WTC11 (cell line): ENCODE measurements at regions not wholly inside any gene's neighbourhood (a gene's known extent, or its start where the extent isn't known, plus 50 kb on each side); places are given as distances from the start of the nearest gene placed in this dataset.

ENCODE experiments used
- ATAC-seq: fragments of 200-7000 bp; cut with Tn5 transposase; 2 replicates; pipeline ENCODE4 v1.10.0; 2021; ENCODE audit warnings: mild to moderate bottlenecking, moderate library complexity
- CTCF ChIA-PET: fragments of 300-600 bp; sonication (Branson Sonifier 250); formaldehyde crosslinking; loops from one replicate; lab custom pipeline; 2021; ENCODE audit warnings: antibody characterized with exemption; lab: Charles Lee
- POLR2A ChIA-PET: fragments of 350-600 bp; sonication (Branson Sonifier 250); formaldehyde crosslinking; loops from one replicate; lab custom pipeline; 2021; ENCODE audit warnings: antibody characterized with exemption; lab: Charles Lee
- DNase-seq: peaks from one replicate; pipeline ENCODE4 v3.0.0; 2021; ENCODE audit warnings: low spot score
- H3K27ac Mint-ChIP-seq: 2 replicates; pipeline ENCODE4 v1.8.0; 2021; ENCODE audit warnings: mixed read lengths
- H3K27me3 Mint-ChIP-seq: 2 replicates; pipeline ENCODE4 v1.8.0; 2021; ENCODE audit warnings: low read depth, mild to moderate bottlenecking, moderate library complexity, mixed read lengths
- H3K36me3 Mint-ChIP-seq: 2 replicates; pipeline ENCODE4 v1.8.0; 2021; ENCODE audit warnings: mixed read lengths
- H3K4me1 Mint-ChIP-seq: 2 replicates; pipeline ENCODE4 v1.8.0; 2022; ENCODE audit warnings: mixed read lengths
- H3K4me3 Mint-ChIP-seq: 2 replicates; pipeline ENCODE4 v1.8.0; 2021; ENCODE audit warnings: mild to moderate bottlenecking, moderate library complexity, mixed read lengths
- H3K9me3 Mint-ChIP-seq: 2 replicates; pipeline ENCODE4 v1.8.0; 2021; ENCODE audit warnings: mixed read lengths
- AFF4 ChIP-seq: sonication (generic); formaldehyde crosslinking; IDR thresholded peaks from 2 replicates; pipeline ENCODE4 v1.8.1; 2023; ENCODE audit warnings: mild to moderate bottlenecking, missing genetic modification reagents, borderline replicate concordance
- ATF1 ChIP-seq: sonication (generic); formaldehyde crosslinking; IDR thresholded peaks from 2 replicates; pipeline ENCODE4 v1.8.1; 2023; ENCODE audit warnings: mild to moderate bottlenecking, moderate library complexity, missing genetic modification reagents
- CBFB ChIP-seq: sonication (generic); formaldehyde crosslinking; IDR thresholded peaks from 2 replicates; pipeline ENCODE4 v1.8.1; 2022; ENCODE audit warnings: mild to moderate bottlenecking, low read depth, missing genetic modification reagents
- ESRRA ChIP-seq: sonication (generic); formaldehyde crosslinking; IDR thresholded peaks from 2 replicates; pipeline ENCODE4 v1.8.1; 2022; ENCODE audit warnings: mild to moderate bottlenecking, missing genetic modification reagents, borderline replicate concordance
- GABPB1 ChIP-seq: sonication (generic); formaldehyde crosslinking; IDR thresholded peaks from 2 replicates; pipeline ENCODE4 v1.8.1; 2023; ENCODE audit warnings: mild to moderate bottlenecking, missing genetic modification reagents
- GRHL2 ChIP-seq: fragments of 250-450 bp; sonication (Bioruptor Pico); IDR thresholded peaks from 2 replicates; pipeline ENCODE4 v1.8.0; 2022; ENCODE audit warnings: mild to moderate bottlenecking, moderate library complexity; ENCODE audit not compliant: insufficient replicate concordance, severe bottlenecking
- GTF2I ChIP-seq: fragments of 250-450 bp; sonication (Bioruptor Pico); conservative IDR thresholded peaks from 2 replicates; pipeline ENCODE4 v1.4.0; 2021; ENCODE audit warnings: mild to moderate bottlenecking
- IRF2 ChIP-seq: sonication (generic); formaldehyde crosslinking; IDR thresholded peaks from 2 replicates; pipeline ENCODE4 v1.8.0; 2022; ENCODE audit warnings: low read depth, missing genetic modification reagents, borderline replicate concordance
- JAZF1 ChIP-seq: fragments of 250-450 bp; sonication (Bioruptor Pico); IDR thresholded peaks from 2 replicates; pipeline ENCODE4 v1.9.0; 2021; ENCODE audit warnings: moderate library complexity, mild to moderate bottlenecking, inconsistent platforms
- MLX ChIP-seq: sonication (generic); formaldehyde crosslinking; IDR thresholded peaks from 2 replicates; pipeline ENCODE4 v1.8.1; 2023; ENCODE audit warnings: mild to moderate bottlenecking, missing genetic modification reagents, moderate library complexity
- MXD4 ChIP-seq: fragments of 250-450 bp; sonication (Bioruptor Pico); IDR thresholded peaks from 2 replicates; pipeline ENCODE4 v1.8.0; 2021; ENCODE audit warnings: mild to moderate bottlenecking, moderate library complexity, borderline replicate concordance
- MYBL2 ChIP-seq: sonication (generic); formaldehyde crosslinking; IDR thresholded peaks from 2 replicates; pipeline ENCODE4 v1.8.1; 2023; ENCODE audit warnings: mild to moderate bottlenecking, moderate library complexity, missing genetic modification reagents
- NFE2L1 ChIP-seq: sonication (generic); formaldehyde crosslinking; IDR thresholded peaks from 2 replicates; pipeline ENCODE4 v1.8.1; 2023; ENCODE audit warnings: missing genetic modification reagents
- NFYB ChIP-seq: sonication (generic); formaldehyde crosslinking; conservative IDR thresholded peaks from 2 replicates; pipeline ENCODE4 v1.8.0; 2022; ENCODE audit warnings: low read depth, missing genetic modification reagents
- NR2C2 ChIP-seq: sonication (generic); formaldehyde crosslinking; IDR thresholded peaks from 2 replicates; pipeline ENCODE4 v1.8.0; 2022; ENCODE audit warnings: mild to moderate bottlenecking, missing genetic modification reagents
- OVOL2 ChIP-seq: fragments of 250-450 bp; sonication (Bioruptor Pico); IDR thresholded peaks from 2 replicates; pipeline ENCODE4 v1.9.0; 2021; ENCODE audit warnings: mild to moderate bottlenecking, borderline replicate concordance
- RELA ChIP-seq: sonication (generic); formaldehyde crosslinking; IDR thresholded peaks from 2 replicates; pipeline ENCODE4 v1.8.1; 2022; ENCODE audit warnings: missing genetic modification reagents, mild to moderate bottlenecking, borderline replicate concordance
- RORB ChIP-seq: fragments of 250-450 bp; sonication (Bioruptor Pico); IDR thresholded peaks from 2 replicates; pipeline ENCODE4 v1.9.0; 2021; ENCODE audit warnings: mild to moderate bottlenecking
- SMAD3 ChIP-seq: sonication (generic); formaldehyde crosslinking; IDR thresholded peaks from 2 replicates; pipeline ENCODE4 v1.8.0; 2022; ENCODE audit warnings: missing genetic modification reagents, mild to moderate bottlenecking, borderline replicate concordance
- SOX15 ChIP-seq: fragments of 250-450 bp; sonication (Bioruptor Pico); IDR thresholded peaks from 2 replicates; pipeline ENCODE4 v1.9.0; 2021; ENCODE audit warnings: mild to moderate bottlenecking
- TP53 ChIP-seq: sonication (generic); formaldehyde crosslinking; IDR thresholded peaks from 2 replicates; pipeline ENCODE4 v1.8.1; 2023; ENCODE audit warnings: mild to moderate bottlenecking, missing genetic modification reagents
- USF1 ChIP-seq: sonication (generic); formaldehyde crosslinking; IDR thresholded peaks from 2 replicates; pipeline ENCODE4 v1.8.0; 2022; ENCODE audit warnings: mild to moderate bottlenecking, missing genetic modification reagents
- ZNF121 ChIP-seq: sonication (generic); formaldehyde crosslinking; IDR thresholded peaks from 2 replicates; pipeline ENCODE4 v1.8.0; 2023; ENCODE audit warnings: missing genetic modification reagents
- ZNF232 ChIP-seq: sonication (generic); formaldehyde crosslinking; IDR thresholded peaks from 2 replicates; pipeline ENCODE4 v1.8.0; 2022; ENCODE audit warnings: mild to moderate bottlenecking, missing genetic modification reagents
- ZNF263 ChIP-seq: sonication (generic); formaldehyde crosslinking; IDR thresholded peaks from 2 replicates; pipeline ENCODE4 v1.8.1; 2022; ENCODE audit warnings: low read depth, mild to moderate bottlenecking, moderate library complexity, missing genetic modification reagents
- ZNF317 ChIP-seq: sonication (generic); formaldehyde crosslinking; IDR thresholded peaks from 2 replicates; pipeline ENCODE4 v1.8.1; 2023; ENCODE audit warnings: low read depth, mild to moderate bottlenecking, moderate library complexity, missing genetic modification reagents, borderline replicate concordance
- ZNF396 ChIP-seq: fragments of 250-450 bp; sonication (Bioruptor Pico); IDR thresholded peaks from 2 replicates; pipeline ENCODE4 v1.8.0; 2021; ENCODE audit warnings: mild to moderate bottlenecking, moderate library complexity, borderline replicate concordance
- TF ChIP-seq, protein P1 (sequence below): sonication (generic); formaldehyde crosslinking; IDR thresholded peaks from 2 replicates; pipeline ENCODE4 v1.8.0; 2023; ENCODE audit warnings: mild to moderate bottlenecking, missing genetic modification reagents

DNA sequence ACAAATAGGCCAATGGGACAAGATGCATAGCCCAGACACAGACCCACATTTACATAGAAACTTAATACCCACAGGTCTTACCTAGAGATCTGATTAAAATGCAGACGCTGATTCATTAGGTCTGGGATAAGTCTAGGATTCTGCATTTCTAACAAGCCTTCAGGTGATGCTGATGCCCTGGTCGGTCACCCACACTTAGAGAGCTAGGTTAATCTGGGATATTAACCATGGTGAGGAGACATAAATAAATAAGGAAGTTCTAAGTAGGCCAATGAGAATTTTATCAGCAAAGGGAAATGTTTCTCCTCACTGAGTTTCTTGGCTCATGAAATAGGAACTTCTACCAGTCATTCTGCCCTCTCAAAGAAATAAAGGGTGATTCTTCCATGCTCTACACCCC is 120.1 kb downstream of the BMP4 start:
- ATAC-seq = no peak
- CTCF ChIA-PET = no interaction called here
- Mint-ChIP-seq H3K27me3 (no peaks in the 10 kb centered on the region), H3K4me3 (no peak overlapping the region), H3K36me3 (peaks cover 12% of the 10 kb centered on the region), H3K9me3 (peaks cover 38% of the 10 kb centered on the region), H3K4me1 (no peaks in the 10 kb centered on the region), H3K27ac (no peak overlapping the region)
- POLR2A ChIA-PET = no interaction called here
- DNase-seq = no peak
- TF ChIP-seq SMAD3 (CRISPR knock-in tag) (no peak), MXD4 (CRISPR knock-in tag) (no peak), RELA (CRISPR knock-in tag) (no peak), ZNF121 (CRISPR knock-in tag) (no peak), TP53 (CRISPR knock-in tag) (no peak), MYBL2 (CRISPR knock-in tag) (no peak), ZNF232 (CRISPR knock-in tag) (no peak), CBFB (CRISPR knock-in tag) (no peak), GTF2I (CRISPR knock-in tag) (no peak), NR2C2 (no peak), ESRRA (CRISPR knock-in tag) (no peak), SOX15 (CRISPR knock-in tag) (no peak), NFE2L1 (CRISPR knock-in tag) (no peak)

DNA sequence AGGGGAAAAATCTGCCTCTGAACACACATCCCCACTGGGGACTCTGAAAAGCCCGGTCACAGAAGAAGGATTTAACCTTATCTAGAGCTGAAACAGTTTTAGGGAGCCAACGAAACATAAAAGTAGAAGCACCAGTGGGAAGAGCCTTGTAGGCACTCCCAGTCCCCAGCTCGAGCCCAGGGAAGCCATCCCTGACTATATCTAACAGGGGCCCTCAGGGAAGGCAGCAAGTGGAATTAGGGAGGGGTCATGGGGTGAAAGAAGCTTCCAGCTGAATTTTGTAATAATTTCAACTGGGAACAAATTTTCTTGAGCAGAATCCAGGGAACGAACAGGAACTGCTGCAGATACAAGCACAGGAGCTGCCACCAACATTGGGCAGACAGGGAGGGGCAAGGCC is 127.8 kb downstream of the BMP4 start:
- ATAC-seq (no peak), DNase-seq (no peak)
- ChIA-PET POLR2A (no interaction called here), CTCF (no interaction called here)
- Mint-ChIP-seq H3K36me3 (no peaks in the 10 kb centered on the region), H3K27ac (no peak overlapping the region), H3K9me3 (peaks cover 34% of the 10 kb centered on the region), H3K4me1 (peaks cover 9% of the 10 kb centered on the region), H3K4me3 (no peak overlapping the region), H3K27me3 (no peaks in the 10 kb centered on the region)
- no peak for TF ChIP-seq RELA (CRISPR knock-in tag)
- no peak for TF ChIP-seq AFF4 (CRISPR knock-in tag)
- no peak for TF ChIP-seq OVOL2 (CRISPR knock-in tag)
- no peak for TF ChIP-seq RORB
- no peak for TF ChIP-seq ATF1 (CRISPR knock-in tag)
- no peak for TF ChIP-seq ZNF263 (CRISPR knock-in tag)
- no peak for TF ChIP-seq IRF2 (CRISPR knock-in tag)

DNA sequence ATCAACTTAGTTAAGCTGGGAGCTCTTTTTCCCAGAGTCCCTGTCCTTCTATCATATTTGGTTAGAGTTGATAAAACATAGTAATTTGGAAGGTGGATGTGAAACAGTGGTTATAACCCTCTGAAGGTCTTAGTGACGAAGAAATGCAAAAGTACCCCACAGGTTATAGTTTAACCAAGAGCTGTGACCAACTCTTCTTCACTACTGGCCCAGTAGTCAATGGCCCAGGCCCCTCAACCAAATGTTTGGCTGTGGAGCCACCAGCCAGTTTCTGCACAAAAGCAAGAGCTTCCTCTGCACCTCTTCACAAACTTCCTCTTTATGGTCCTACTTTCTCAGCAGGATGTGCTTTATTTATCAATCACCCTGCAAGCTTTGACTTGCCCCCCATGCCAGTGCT is 132.6 kb downstream of the BMP4 start:
- Mint-ChIP-seq H3K36me3 (no peaks in the 10 kb centered on the region), H3K4me1 (no peaks in the 10 kb centered on the region), H3K27ac (no peak overlapping the region), H3K27me3 (no peaks in the 10 kb centered on the region), H3K4me3 (no peak overlapping the region), H3K9me3 (peaks cover 23% of the 10 kb centered on the region; the same call in 1 of the 2 replicates)
- no peak for DNase-seq
- no peak for ATAC-seq
- CTCF ChIA-PET = no interaction called here
- POLR2A ChIA-PET = no interaction called here
- TF ChIP-seq ZNF317 (CRISPR knock-in tag) = no peak
- no peak for TF ChIP-seq IRF2 (CRISPR knock-in tag)
- TF ChIP-seq ZNF396 = no peak
- TF ChIP-seq JAZF1 (CRISPR knock-in tag) = no peak
- no peak for TF ChIP-seq GRHL2 (CRISPR knock-in tag)
- TF ChIP-seq GABPB1 = no peak
- TF ChIP-seq, protein P1, sequence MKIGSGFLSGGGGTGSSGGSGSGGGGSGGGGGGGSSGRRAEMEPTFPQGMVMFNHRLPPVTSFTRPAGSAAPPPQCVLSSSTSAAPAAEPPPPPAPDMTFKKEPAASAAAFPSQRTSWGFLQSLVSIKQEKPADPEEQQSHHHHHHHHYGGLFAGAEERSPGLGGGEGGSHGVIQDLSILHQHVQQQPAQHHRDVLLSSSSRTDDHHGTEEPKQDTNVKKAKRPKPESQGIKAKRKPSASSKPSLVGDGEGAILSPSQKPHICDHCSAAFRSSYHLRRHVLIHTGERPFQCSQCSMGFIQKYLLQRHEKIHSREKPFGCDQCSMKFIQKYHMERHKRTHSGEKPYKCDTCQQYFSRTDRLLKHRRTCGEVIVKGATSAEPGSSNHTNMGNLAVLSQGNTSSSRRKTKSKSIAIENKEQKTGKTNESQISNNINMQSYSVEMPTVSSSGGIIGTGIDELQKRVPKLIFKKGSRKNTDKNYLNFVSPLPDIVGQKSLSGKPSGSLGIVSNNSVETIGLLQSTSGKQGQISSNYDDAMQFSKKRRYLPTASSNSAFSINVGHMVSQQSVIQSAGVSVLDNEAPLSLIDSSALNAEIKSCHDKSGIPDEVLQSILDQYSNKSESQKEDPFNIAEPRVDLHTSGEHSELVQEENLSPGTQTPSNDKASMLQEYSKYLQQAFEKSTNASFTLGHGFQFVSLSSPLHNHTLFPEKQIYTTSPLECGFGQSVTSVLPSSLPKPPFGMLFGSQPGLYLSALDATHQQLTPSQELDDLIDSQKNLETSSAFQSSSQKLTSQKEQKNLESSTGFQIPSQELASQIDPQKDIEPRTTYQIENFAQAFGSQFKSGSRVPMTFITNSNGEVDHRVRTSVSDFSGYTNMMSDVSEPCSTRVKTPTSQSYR = no peak
- TF ChIP-seq TP53 (CRISPR knock-in tag) = no peak
- no peak for TF ChIP-seq ZNF263 (CRISPR knock-in tag)
- no peak for TF ChIP-seq USF1 (CRISPR knock-in tag)
- no peak for TF ChIP-seq MLX
- TF ChIP-seq ESRRA (CRISPR knock-in tag) = no peak
- TF ChIP-seq NFYB (CRISPR knock-in tag) = no peak
